IMR-90 (cell line): ENCODE measurements at regions not wholly inside any gene's neighbourhood (a gene's known extent, or its start where the extent isn't known, plus 50 kb on each side); places are given as distances from the start of the nearest gene placed in this dataset.

ENCODE experiments used
- ATAC-seq: fragments of 200-7000 bp; cut with Tn5 transposase; 2 replicates; pipeline ENCODE4 v1.9.1; 2020; ENCODE audit warnings: low read depth, mild to moderate bottlenecking, moderate library complexity
- BruUV-seq: library from RNA; stranded (reverse); fragments of 400-500 nt; replicated peaks from 2 replicates; lab custom pipeline; 2021; lab: Mats Ljungman, UMichigan
- CTCF ChIA-PET: fragments of 300-600 bp; formaldehyde crosslinking; extraction: SDS; loops from one replicate; lab custom pipeline; 2021; ENCODE audit warnings: antibody characterized with exemption; lab: Yijun Ruan, JAX
- POLR2A ChIA-PET: fragments of 300-600 bp; sonication (Branson Sonifier 250); formaldehyde crosslinking; loops from one replicate; lab custom pipeline; 2022; ENCODE audit warnings: antibody characterized with exemption; ENCODE audit not compliant: unreplicated experiment; lab: Charles Lee
- DNase-seq: peaks from one replicate; pipeline ENCODE4 v3.0.0; 2013
- H2AFZ ChIP-seq: replicated peaks from 2 replicates; pipeline ENCODE3; 2013; ENCODE audit warnings: low read length, mild to moderate bottlenecking; ENCODE audit not compliant: poor library complexity
- H2AK5ac ChIP-seq: 2 replicates; pipeline ENCODE4 v1.6.1; 2013; ENCODE audit warnings: low read depth, low read length, inconsistent platforms
- H2AK9ac ChIP-seq: replicated peaks from 2 replicates; pipeline ENCODE3; 2013; ENCODE audit warnings: mild to moderate bottlenecking, low read depth, low read length, moderate library complexity; ENCODE audit not compliant: poor library complexity
- H2BK120ac ChIP-seq: 2 replicates; pipeline ENCODE4 v1.6.1; 2013; ENCODE audit warnings: low read depth, low read length, inconsistent platforms
- H2BK15ac ChIP-seq: 3 replicates; pipeline ENCODE4 v1.6.1; 2013; ENCODE audit warnings: low read depth, low read length, inconsistent platforms
- H2BK20ac ChIP-seq: 2 replicates; pipeline ENCODE4 v1.6.1; 2013; ENCODE audit warnings: low read depth, mild to moderate bottlenecking, inconsistent platforms, low read length, moderate library complexity
- H2BK5ac ChIP-seq: 2 replicates; pipeline ENCODE4 v1.6.1; 2013; ENCODE audit warnings: mild to moderate bottlenecking, low read depth, low read length, inconsistent platforms; ENCODE audit not compliant: poor library complexity, severe bottlenecking
- H3K14ac ChIP-seq: replicated peaks from 2 replicates; pipeline ENCODE4 v1.6.1; 2013; ENCODE audit warnings: low read depth, low read length, inconsistent platforms
- H3K18ac ChIP-seq: 2 replicates; pipeline ENCODE4 v1.6.1; 2013; ENCODE audit warnings: low read depth, low read length, control low read depth
- H3K23ac ChIP-seq: 2 replicates; pipeline ENCODE4 v1.6.1; 2013; ENCODE audit warnings: low read depth, low read length, inconsistent platforms
- H3K27ac ChIP-seq: 2 replicates; pipeline ENCODE4 v1.5.1; 2013; ENCODE audit warnings: mild to moderate bottlenecking, control low read depth, low read length; ENCODE audit not compliant: insufficient read depth
- H3K27me3 ChIP-seq: 2 replicates; pipeline ENCODE4 v1.6.1; 2013; ENCODE audit warnings: low read length; ENCODE audit not compliant: control insufficient read depth, insufficient read depth
- H3K36me3 ChIP-seq: 2 replicates; pipeline ENCODE4 v1.6.1; 2013; ENCODE audit warnings: low read length, mixed read lengths; ENCODE audit not compliant: control insufficient read depth, insufficient read depth
- H3K4ac ChIP-seq: 2 replicates; pipeline ENCODE4 v1.6.1; 2013; ENCODE audit warnings: low read depth, low read length, inconsistent platforms
- H3K4me1 ChIP-seq: 2 replicates; pipeline ENCODE4 v1.6.1; 2013; ENCODE audit warnings: low read length, mixed read lengths; ENCODE audit not compliant: control insufficient read depth, insufficient read depth
- H3K4me2 ChIP-seq: 2 replicates; pipeline ENCODE4 v1.6.1; 2013; ENCODE audit warnings: low read depth, mild to moderate bottlenecking, control low read depth, low read length, moderate library complexity
- H3K4me3 ChIP-seq: 2 replicates; pipeline ENCODE4 v1.5.1; 2013; ENCODE audit warnings: low read depth, mild to moderate bottlenecking, control low read depth, low read length, moderate library complexity; ENCODE audit not compliant: insufficient read depth
- H3K56ac ChIP-seq: 2 replicates; pipeline ENCODE4 v1.6.1; 2013; ENCODE audit warnings: low read length, inconsistent platforms; ENCODE audit not compliant: insufficient read depth; ENCODE audit errors: extremely low read depth
- H3K79me1 ChIP-seq, 2 experiments: 2 replicates each; pipeline ENCODE4 v1.6.1; 2013; ENCODE audit warnings: low read length in 2 of 2, inconsistent platforms in 1 of 2, low read depth in 1 of 2
- H3K9ac ChIP-seq: 2 replicates; pipeline ENCODE4 v1.6.1; 2013; ENCODE audit warnings: low read depth, low read length, control low read depth
- H3K9me1 ChIP-seq: 2 replicates; pipeline ENCODE4 v1.6.1; 2013; ENCODE audit warnings: low read length, inconsistent platforms; ENCODE audit not compliant: insufficient read depth
- H3K9me3 ChIP-seq: 2 replicates; pipeline ENCODE4 v1.6.1; 2013; ENCODE audit warnings: low read length; ENCODE audit not compliant: control insufficient read depth, insufficient read depth
- H4K20me1 ChIP-seq: 2 replicates; pipeline ENCODE4 v1.6.1; 2013; ENCODE audit warnings: low read length, inconsistent platforms; ENCODE audit not compliant: insufficient read depth
- H4K5ac ChIP-seq: 2 replicates; pipeline ENCODE4 v1.6.1; 2013; ENCODE audit warnings: mild to moderate bottlenecking, low read depth, low read length, control low read depth
- H4K8ac ChIP-seq, 2 experiments: 2 replicates each; pipeline ENCODE4 v1.6.1; 2013; ENCODE audit warnings: low read depth in 2 of 2, low read length in 2 of 2, control low read depth in 1 of 2, inconsistent platforms in 1 of 2
- H4K91ac ChIP-seq: 2 replicates; pipeline ENCODE4 v1.6.1; 2013; ENCODE audit warnings: low read depth, low read length, inconsistent platforms; ENCODE audit not compliant: insufficient read depth
- BHLHE40 ChIP-seq: fragments of 150-350 bp; IDR thresholded peaks from 2 replicates; pipeline ENCODE4 v1.6.1; 2016; ENCODE audit warnings: mild to moderate bottlenecking, low read depth, low read length
- CEBPB ChIP-seq: IDR thresholded peaks from 2 replicates; pipeline ENCODE4 v1.6.1; 2012; ENCODE audit warnings: low read depth, low read length, improper control_type of control experiment
- CHD1 ChIP-seq: IDR thresholded peaks from 2 replicates; pipeline ENCODE4 v1.6.1; 2012; ENCODE audit warnings: low read depth, low read length, improper control_type of control experiment
- CTCF ChIP-seq: conservative IDR thresholded peaks from 2 replicates; pipeline ENCODE4 v1.5.1; 2012; ENCODE audit warnings: mild to moderate bottlenecking, low read depth, low read length, improper control_type of control experiment
- ELK1 ChIP-seq: fragments of 150-350 bp; IDR thresholded peaks from 2 replicates; pipeline ENCODE4 v1.6.1; 2016; ENCODE audit warnings: low read depth, mild to moderate bottlenecking, low read length, moderate library complexity, borderline replicate concordance
- FOS ChIP-seq: fragments of 150-350 bp; IDR thresholded peaks from 2 replicates; pipeline ENCODE4 v1.6.1; 2016; ENCODE audit warnings: low read depth, low read length
- MAFK ChIP-seq: IDR thresholded peaks from 2 replicates; pipeline ENCODE4 v1.6.1; 2012; ENCODE audit warnings: low read depth, low read length, improper control_type of control experiment
- MAZ ChIP-seq: IDR thresholded peaks from 2 replicates; pipeline ENCODE4 v1.6.1; 2012; ENCODE audit warnings: low read depth, mild to moderate bottlenecking, low read length, improper control_type of control experiment, moderate library complexity, borderline replicate concordance
- MXI1 ChIP-seq: IDR thresholded peaks from 2 replicates; pipeline ENCODE4 v1.6.1; 2012; ENCODE audit warnings: low read depth, mild to moderate bottlenecking, low read length, moderate library complexity, borderline replicate concordance
- NFE2L2 ChIP-seq: fragments of 150-350 bp; IDR thresholded peaks from 2 replicates; pipeline ENCODE4 v1.6.1; 2016; ENCODE audit warnings: low read depth, mild to moderate bottlenecking, low read length
- POLR2A ChIP-seq: IDR thresholded peaks from 2 replicates; pipeline ENCODE4 v1.6.1; 2012; ENCODE audit warnings: mild to moderate bottlenecking, low read depth, low read length
- RAD21 ChIP-seq: IDR thresholded peaks from 2 replicates; pipeline ENCODE4 v1.6.1; 2012; ENCODE audit warnings: low read length, improper control_type of control experiment
- RCOR1 ChIP-seq: IDR thresholded peaks from 2 replicates; pipeline ENCODE4 v1.6.1; 2012; ENCODE audit warnings: mild to moderate bottlenecking, low read length, improper control_type of control experiment; ENCODE audit not compliant: insufficient replicate concordance
- RFX5 ChIP-seq: IDR thresholded peaks from 2 replicates; pipeline ENCODE4 v1.8.0; 2012; ENCODE audit warnings: low read depth, mild to moderate bottlenecking, low read length, moderate library complexity
- SMC3 ChIP-seq: fragments of 150-350 bp; IDR thresholded peaks from 2 replicates; pipeline ENCODE4 v1.6.1; 2016; ENCODE audit warnings: low read depth, mild to moderate bottlenecking, antibody characterized with exemption, low read length, moderate library complexity
- WGBS, 2 experiments: methylation state at CpG; one replicate each; pipeline versions ENCODE4 v1.1.5 to v1.1.7; 2013; ENCODE audit warnings: missing lambda C conversion rate in 2 of 2; ENCODE audit not compliant: insufficient read length in 1 of 2; ENCODE audit errors: extremely low coverage in 2 of 2; 5-methylcytosine and 5-hydroxymethylcytosine counted together
- dilution Hi-C: fragments of 300-500 bp; cut with HindIII; formaldehyde crosslinking; loops from one replicate; pipeline ENCODE4 v1.14.3; 2018; ENCODE audit warnings: low sequenced_read_pairs; ENCODE audit not compliant: unreplicated experiment
- in situ Hi-C: fragments of 300-500 bp; cut with MboI; formaldehyde crosslinking; loops from 3 replicates; pipeline ENCODE4 v1.14.3; 2019; ENCODE audit warnings: low sequenced_read_pairs, inconsistent platforms, mixed read lengths
- intact Hi-C: fragments of 100-400 bp; cut with micrococcal nuclease; formaldehyde crosslinking; loops from 2 replicates; pipeline ENCODE4 v1.10.0; 2022

- no peaks in the 10 kb centered on the region for H3K36me3 ChIP-seq
- no TSS peak for BruUV-seq
- H4K20me1 ChIP-seq = no peaks in the 10 kb centered on the region
- TF ChIP-seq MXI1 (no peak), BHLHE40 (no peak), NFE2L2 (no peak), RFX5 (no peak), FOS (no peak), POLR2A (no peak), SMC3 (no peak), MAZ (no peak), CEBPB (no peak), MAFK (no peak), RAD21 (no peak), CTCF (no peak), RCOR1 (no peak), CHD1 (no peak), ELK1 (no peak)
- no peaks in the 10 kb centered on the region for H3K9me3 ChIP-seq
- no peak overlapping the region for H3K14ac ChIP-seq
- CTCF ChIA-PET = no interaction called here
- H3K56ac ChIP-seq = no peak overlapping the region
- ATAC-seq (no peak), DNase-seq (no peak)
- no peak overlapping the region for H2BK20ac ChIP-seq
- no peaks in the 10 kb centered on the region for H3K9me1 ChIP-seq
- no peak overlapping the region for H3K23ac ChIP-seq
- no peak overlapping the region for H3K9ac ChIP-seq
- H2BK15ac ChIP-seq = no peak overlapping the region
- in situ Hi-C loops = no loop called here
- intact Hi-C loops = no loop called here
- peaks cover 29% of the 10 kb centered on the region for H3K27me3 ChIP-seq
- no peak overlapping the region for H2AFZ ChIP-seq
- dilution Hi-C loops = no loop called here
- no peak overlapping the region for H2AK5ac ChIP-seq
- no peak overlapping the region for H2BK120ac ChIP-seq
- no peak overlapping the region for H2AK9ac ChIP-seq
- POLR2A ChIA-PET = no interaction called here
- no peak overlapping the region for H4K8ac ChIP-seq
- no peak overlapping the region for H4K5ac ChIP-seq
- no peaks in the 10 kb centered on the region for H3K4me1 ChIP-seq
- H3K27ac ChIP-seq = no peak overlapping the region
- H3K4me2 ChIP-seq = no peak overlapping the region
- no peak overlapping the region for H3K4me3 ChIP-seq
- no peak overlapping the region for H2BK5ac ChIP-seq
- H3K79me1 ChIP-seq = no peaks in the 10 kb centered on the region
- no peak overlapping the region for H3K4ac ChIP-seq
- no peak overlapping the region for H4K91ac ChIP-seq
- WGBS, 2 experiments = 57% methylated on average over 1 of the region's 4 CpGs; no CpG with 5 or more reads in 1 of the 2 experiments
- no peak overlapping the region for H3K18ac ChIP-seq
Observed at GRCh38 chr6:1231941-1232340, 80.0 kb upstream of the FOXQ1 start.
